NCI-H2029 (cell line): ENCODE measurements at regions not wholly inside any gene's neighbourhood (a gene's known extent, or its start where the extent isn't known, plus 50 kb on each side); places are given as distances from the start of the nearest gene placed in this dataset.
"Not testable (repeated sequence)": the region's sequence is repeated elsewhere in the genome, so short reads cannot be mapped to it uniquely, and the experiment has no call there.

Source experiments
- DNase-seq: peaks from one replicate; lab custom pipeline; 2025; lab: John Stamatoyannopoulos, UW

- DNase-seq: not testable (repeated sequence)
These were observed 111.8 kb upstream of the ANKRD30BL start for GRCh38 chr2:132273585-132273984.

DNA sequence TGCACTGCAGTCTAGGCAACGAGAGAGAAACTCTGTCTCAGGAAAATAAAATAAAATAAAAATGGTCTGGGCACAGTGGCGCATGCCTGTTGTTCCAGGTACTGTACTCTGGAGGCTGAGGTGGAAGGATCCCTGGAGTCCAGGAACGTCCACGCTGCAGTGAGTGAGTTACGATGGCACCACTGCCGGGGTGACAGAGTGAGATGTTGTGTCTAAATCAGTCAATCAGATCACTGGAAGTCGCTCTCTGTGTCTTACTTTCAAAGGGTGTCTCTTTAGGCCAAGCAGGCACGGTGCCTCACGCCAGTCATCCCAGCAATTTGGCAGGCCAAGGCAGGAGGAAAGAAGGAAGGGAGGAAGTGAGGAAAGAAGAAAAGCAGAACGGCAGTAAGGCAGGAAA lies 112.2 kb upstream of the ANKRD30BL start:
- DNase-seq: no peak

DNA sequence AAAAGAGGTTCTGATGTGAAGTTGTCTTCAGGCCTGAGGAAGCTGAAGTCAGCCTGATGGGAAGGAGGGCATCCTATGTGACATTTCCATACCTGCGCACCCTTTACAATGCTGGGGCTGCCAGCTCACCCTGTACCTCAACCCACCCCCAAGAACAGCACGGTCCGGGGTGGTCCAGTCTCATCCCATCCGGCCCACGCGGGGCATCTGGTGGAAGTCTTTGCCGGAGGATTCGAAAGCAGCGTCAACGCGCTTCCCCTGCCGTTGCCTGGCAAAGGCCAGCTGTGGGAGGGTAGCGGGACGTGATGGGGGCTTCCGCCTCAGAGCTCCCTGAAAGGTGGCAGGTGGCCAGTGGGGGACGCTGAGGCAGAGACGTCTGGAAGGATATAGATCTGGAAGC lies 113.6 kb upstream of the ANKRD30BL start:
- DNase-seq: no peak

DNA sequence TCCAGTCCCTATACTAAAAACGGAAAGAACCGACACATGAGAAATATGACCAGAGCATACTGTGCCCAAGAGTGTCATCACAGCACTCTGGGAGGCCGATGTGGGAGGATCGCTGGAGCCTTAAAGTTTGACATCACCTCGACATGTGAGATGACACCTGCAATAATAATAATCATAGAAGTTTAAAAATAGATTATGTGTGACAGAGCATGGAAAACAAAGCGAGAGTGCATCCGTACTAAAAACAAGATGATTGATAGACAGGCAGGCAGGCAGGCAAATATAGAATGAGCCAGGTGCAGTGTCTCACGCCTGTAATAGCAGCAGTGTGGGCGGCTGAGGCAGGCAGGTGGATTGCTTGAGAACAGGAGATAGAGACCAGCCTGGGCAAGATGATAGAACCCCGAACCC lies 114.8 kb upstream of the ANKRD30BL start:
- DNase-seq: no peak

DNA sequence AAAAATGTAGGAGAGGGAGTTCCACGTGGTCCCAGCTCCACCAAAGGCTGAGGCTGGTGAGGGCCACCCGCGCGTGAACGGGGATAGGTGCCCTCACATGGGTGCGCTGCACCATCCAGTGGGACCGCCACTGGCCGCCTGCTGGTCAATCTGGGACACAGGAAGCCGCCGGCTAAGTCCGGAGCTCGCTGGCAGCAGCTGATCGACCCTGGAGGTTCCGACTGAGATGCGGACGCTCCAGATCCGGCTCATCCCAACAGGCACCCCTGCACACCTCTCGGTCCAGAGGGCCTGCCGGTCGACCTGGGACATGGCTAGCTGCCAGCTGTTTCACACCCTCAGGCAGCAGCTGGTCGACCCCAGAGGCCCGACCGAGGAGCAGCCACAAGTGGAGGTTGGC lies 116.5 kb upstream of the ANKRD30BL start:
- DNase-seq: no peak

DNA sequence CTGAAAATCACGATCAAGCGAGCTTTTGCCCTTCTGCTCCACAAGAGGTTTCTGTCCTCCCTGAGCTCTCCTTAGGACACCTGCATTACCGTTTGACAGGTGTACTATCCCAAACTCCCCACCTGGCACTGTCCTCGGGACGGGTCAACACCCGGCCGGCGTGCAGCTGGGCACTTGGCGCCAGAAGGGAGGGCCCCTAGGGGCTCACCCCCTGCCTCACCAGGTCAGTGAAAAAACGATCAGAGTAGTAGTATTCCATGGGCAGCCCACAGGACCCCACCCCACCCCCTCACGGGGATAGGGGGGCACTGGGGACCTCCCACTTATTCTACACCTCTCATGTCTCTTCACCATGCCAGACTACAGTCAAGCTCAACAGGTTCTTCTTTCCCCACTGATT lies 117.6 kb upstream of the ANKRD30BL start:
- no peak for DNase-seq

DNA sequence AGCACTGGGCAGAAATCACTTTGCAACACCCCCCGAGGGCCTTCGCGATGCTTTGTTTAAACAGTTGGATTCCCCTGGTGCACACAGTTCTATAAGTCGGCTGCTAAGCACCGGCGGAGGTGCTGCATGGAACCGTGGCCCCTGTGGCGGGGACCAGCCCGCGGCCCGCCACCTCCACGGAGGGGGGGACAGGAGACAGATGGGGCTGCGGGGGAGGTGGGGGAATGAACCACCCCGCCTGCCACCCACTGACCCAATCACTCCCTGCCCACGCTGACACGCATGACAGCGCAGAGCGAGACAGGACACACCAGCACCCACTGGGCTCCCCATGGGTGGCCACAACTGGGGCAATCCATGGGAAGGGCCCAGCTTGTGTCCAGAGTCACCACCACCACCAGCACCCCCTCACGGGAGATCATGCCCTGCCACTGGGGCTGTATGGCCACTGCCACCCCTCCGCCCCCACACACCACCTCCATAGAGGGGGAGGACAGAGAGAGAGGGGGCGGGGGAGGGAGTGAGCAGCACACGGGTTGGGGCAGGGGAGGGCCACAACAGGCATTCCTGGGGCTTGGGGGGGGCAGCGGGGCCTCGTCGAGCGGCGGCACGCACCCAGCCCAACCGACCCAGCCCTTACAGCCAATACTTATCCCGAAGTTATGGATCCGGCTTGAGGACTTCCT lies 118.3 kb upstream of the ANKRD30BL start:
- no peak for DNase-seq

GRCh38 chr2:132280912-132281311 lies 119.2 kb upstream of the ANKRD30BL start:
- no peak for DNase-seq

DNA sequence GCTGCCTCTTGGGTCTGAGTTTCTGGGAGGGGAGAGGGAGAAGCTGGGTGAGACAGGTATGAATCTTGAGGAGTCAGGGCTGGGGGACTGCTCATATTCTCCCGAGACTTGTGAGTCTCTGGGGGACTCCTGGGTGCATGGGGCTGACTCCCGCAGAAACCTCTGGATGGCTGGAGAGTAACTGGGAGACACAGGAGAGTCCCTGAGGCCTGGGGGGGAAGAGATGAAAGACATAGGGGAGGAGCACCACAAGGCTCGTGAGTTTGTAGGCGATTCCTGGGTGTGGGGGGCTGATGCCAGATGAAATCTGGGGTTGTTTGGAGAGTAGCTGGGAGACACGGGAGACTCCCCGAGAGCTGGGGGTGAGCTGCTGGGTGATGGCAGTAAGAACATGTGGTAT lies 120.4 kb upstream of the ANKRD30BL start:
- DNase-seq: not testable (repeated sequence)

DNA sequence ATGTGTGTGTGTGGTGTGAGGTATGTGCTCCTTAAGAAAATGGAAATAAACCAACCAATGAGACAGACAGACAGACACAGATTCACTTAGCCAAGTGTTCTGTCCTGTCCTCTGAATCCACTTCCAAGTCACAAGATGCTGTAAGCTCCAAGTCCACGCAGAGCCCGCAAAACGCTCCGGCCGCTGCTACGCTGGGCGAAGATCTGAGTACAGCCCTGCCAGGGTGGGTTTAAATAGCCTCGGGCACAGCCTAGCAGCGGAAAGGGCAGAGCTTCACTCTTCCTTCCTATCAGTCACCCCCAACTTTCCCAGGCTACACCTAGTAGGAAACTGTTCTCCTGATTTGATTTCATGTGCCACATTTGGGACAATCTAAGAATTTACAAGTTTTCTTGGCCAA lies 121.2 kb upstream of the ANKRD30BL start:
- no peak for DNase-seq

- not testable (repeated sequence) for DNase-seq
These were observed 124.6 kb upstream of the ANKRD30BL start for GRCh38 chr2:132286289-132286911.

GRCh38 chr2:132287910-132288309 lies 126.2 kb upstream of the ANKRD30BL start:
- not testable (repeated sequence) for DNase-seq

DNA sequence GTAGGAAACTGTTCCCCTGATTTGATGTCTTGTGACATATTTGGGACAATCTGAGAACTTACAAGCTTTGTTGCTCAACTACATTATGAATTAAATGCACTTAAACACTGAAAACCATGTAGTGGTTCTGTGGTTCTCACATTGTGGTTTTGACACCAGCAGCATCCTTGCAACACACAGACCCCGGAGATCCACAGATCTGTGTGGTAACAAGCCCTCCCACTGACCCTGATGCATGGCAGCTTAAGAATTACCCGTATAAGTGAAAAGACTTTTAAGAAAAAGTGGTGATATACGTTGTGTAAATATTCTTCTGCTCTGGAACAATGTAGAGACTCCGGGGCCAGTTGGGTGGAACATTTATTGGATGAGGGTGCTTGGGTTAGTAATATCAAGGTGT lies 127.4 kb upstream of the ANKRD30BL start:
- DNase-seq: not testable (repeated sequence)

DNA sequence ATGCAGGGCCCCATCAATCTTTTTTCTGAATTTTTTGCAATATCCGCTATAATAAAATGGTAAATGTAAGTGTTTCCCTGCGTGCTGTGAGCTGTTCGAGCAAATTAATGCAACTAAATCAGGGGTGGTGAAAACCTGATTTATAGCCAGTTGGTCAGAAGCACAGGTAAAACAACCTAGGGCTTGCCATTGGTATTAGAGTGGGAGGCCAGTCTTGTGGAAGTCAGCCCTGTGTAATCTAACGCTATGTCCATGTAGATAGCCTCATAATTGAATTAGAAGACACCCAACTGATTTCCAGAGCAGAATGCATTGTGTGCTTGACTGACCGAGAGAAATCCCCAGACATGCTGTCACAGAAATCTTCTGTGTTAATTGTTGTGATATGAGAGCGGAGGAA lies 126.8 kb upstream of the GPR39 start:
- not testable (repeated sequence) for DNase-seq

DNA sequence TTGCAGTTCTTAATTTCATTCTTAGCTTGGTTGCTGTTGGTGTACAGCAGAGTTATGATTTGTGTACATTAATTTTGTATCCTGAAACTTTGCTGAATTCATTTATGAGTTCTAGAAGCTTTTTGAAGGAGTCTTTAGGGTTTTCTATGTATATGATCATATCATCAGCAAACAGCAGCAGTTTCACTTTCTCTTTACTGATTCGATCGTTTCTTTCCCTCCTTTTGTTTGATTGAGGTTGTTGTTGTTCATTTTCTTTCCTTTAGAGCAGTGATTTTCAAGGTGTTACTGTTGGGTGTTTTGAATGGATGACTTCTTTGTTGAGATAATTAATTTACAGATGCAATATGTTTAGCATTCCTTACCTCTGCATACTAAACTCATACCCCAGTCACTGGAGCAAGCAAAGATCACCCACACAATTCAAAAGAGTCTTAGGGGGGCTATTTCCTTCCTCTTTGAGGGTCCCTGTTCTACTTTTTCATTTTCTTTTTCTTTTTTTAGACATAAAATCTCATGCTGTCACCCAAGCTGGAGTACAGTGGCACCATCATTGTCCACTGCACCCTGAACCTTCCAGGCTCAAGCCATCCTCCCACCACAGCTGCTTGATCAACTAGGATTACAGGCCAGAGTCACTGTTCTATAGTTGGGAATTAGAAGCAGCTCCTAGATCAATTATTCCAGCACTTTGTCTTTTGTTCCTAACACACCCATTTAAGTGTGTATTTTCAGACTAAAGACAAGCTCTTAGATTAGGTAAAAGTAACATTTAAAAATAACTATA lies 115.8 kb upstream of the GPR39 start:
- DNase-seq: not testable (repeated sequence)

GRCh38 chr2:132304661-132305380 lies 111.8 kb upstream of the GPR39 start:
- DNase-seq: peak; percentile 30

DNA sequence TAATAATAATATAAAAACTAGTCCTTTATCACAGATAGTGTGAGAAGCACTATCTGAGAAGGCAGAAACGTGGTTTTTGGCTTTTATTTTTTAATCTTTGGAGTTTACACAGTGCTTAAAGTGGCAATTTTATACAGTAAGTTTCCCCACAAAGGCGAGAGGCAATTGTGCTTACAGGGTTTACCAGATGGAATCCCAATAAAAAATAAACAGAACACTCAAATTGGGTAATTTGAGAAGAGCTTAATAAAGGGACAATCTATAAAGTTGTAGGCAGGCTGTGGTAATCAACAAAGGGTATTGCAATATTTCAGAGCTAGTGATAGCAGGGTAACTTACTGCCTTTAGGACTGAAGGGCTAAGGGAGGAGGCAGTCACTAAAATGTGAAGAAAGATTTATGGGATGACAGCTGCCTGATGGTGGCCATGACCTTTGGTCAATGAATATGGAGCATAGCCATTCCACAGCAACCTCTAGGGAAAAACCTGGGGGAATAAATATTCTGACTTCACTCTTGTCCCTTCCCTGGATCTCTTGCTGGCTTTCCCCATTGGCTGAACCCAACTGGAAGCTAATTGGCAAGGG lies 108.9 kb upstream of the GPR39 start:
- not testable (repeated sequence) for DNase-seq

GRCh38 chr2:132309203-132309602 lies 107.4 kb upstream of the GPR39 start:
- DNase-seq: not testable (repeated sequence)

DNA sequence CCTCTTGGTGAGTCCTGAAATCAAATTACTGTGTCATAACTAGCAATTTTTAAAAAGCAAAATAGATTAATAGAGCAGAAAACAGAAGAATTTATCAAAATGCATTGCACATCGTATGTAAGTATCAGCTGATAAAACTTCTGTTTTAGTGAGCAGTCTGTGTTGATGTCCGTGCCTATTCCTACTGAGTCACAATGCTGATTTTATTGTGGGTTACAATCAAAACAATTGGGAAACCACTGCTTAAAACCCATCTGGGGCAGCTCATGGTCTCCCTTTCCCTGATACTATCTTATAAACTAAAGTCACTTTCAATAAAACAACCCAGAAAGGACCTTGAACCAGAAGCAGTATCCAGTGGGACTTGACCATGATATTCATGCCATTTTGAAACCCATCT lies 101.1 kb upstream of the GPR39 start:
- DNase-seq: not testable (repeated sequence)

- DNase-seq: not testable (repeated sequence)
These were observed 99.5 kb upstream of the GPR39 start for GRCh38 chr2:132317026-132317680.

DNA sequence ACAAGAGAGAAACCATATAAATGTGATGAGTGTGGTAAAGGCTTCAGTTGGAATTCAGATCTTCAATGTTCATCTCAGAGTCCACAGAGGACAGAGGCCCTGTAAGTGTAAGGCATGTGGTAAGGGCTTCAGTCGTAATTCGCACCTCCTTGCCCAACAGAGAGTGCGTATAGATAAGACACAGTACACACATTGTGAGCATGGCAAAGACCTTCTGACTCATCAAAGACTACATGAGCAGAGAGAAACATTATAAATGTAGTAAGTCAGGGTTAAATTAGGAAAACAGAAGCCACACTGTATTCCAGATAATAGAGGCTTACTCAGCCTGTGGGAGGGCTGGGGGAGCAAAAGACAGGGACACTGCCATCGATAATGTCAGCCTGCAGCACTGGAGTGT lies 98.1 kb upstream of the GPR39 start:
- not testable (repeated sequence) for DNase-seq
